ENCODE measurements at regions not wholly inside any gene's neighbourhood (a gene's known extent, or its start where the extent isn't known, plus 50 kb on each side); places are given as distances from the start of the nearest gene placed in this dataset.

GRCh38 chr3:110323349-110323748 is 748.3 kb upstream of the NECTIN3 start:
- H3K4me1 Mint-ChIP-seq: peaks cover 0 to 10% of the 10 kb centered on the region in 2 experiments; a peak in 2 of 4 replicates
- no CpG with 5 or more reads among the region's 1 CpG for WGBS (ENCODE audit: extremely low coverage, insufficient read length, low lambda C conversion rate)
- no peak overlapping the region for H3K23ac ChIP-seq (ENCODE audit: insufficient read length, low read depth, low read length)

More at GRCh38 chr3:110323349-110323748, 748.3 kb upstream of the NECTIN3 start:
- no peaks in the 10 kb centered on the region for H3K79me2 ChIP-seq (ENCODE audit: insufficient read depth, low read length)
- H2BK15ac ChIP-seq (ENCODE audit: low read depth, low read length): no peak overlapping the region
- H3K27ac ChIP-seq (ENCODE audit: insufficient read length, low read depth, low read length): no peak overlapping the region
- H4K8ac ChIP-seq (replicated peaks; ENCODE audit: insufficient read length, low read depth, low read length): no peak overlapping the region
- H4K20me1 ChIP-seq (ENCODE audit: control insufficient read depth, insufficient read depth, insufficient read length): no peaks in the 10 kb centered on the region
- no peak overlapping the region for H4K91ac ChIP-seq (ENCODE audit: insufficient read length, low read depth, low read length)
- no peaks in the 10 kb centered on the region for H3K4me1 ChIP-seq (ENCODE audit: insufficient read depth, low read length)
- no peak overlapping the region for H3K9ac ChIP-seq (ENCODE audit: extremely low read depth, insufficient read length, low read length)
- no peak overlapping the region for H2BK5ac ChIP-seq (ENCODE audit: insufficient read length, low read length)
- H2AK5ac ChIP-seq (ENCODE audit: insufficient read length, low read length): no peak overlapping the region
- H3K9me3 Mint-ChIP-seq: peaks cover 7 to 8% of the 10 kb centered on the region in 2 experiments; a peak in 4 of 5 replicates
- no peak for TF ChIP-seq CTCF (conservative IDR thresholded peaks at IDR 0.05)
- no peaks in the 10 kb centered on the region for H3K27me3 ChIP-seq (ENCODE audit: insufficient read depth, low read length)
- no peaks in the 10 kb centered on the region for H3K79me1 ChIP-seq (ENCODE audit: insufficient read depth, low read depth, low read length, poor library complexity, severe bottlenecking)
- no peak overlapping the region for H2AFZ ChIP-seq (ENCODE audit: low read length)
- H3T11ph ChIP-seq (ENCODE audit: low read length): no peak overlapping the region
- H4K5ac ChIP-seq (ENCODE audit: insufficient read length, low read depth, low read length): no peak overlapping the region
- no peak overlapping the region for H2BK120ac ChIP-seq (ENCODE audit: low read depth, low read length, poor library complexity, severe bottlenecking)
- H3K27me3 Mint-ChIP-seq (ENCODE audit: low read depth): no peaks in the 10 kb centered on the region
- H3K4ac ChIP-seq (ENCODE audit: low read depth, low read length): no peak overlapping the region
- no peak overlapping the region for H3K14ac ChIP-seq (ENCODE audit: insufficient read depth, low read length)
- H2BK12ac ChIP-seq (ENCODE audit: insufficient read length, low read depth, low read length): no peak overlapping the region
- no peak overlapping the region for H3K4me2 ChIP-seq (ENCODE audit: insufficient read depth, insufficient read length, low read length)
- no peak overlapping the region for H3K56ac ChIP-seq (ENCODE audit: insufficient read length, low read depth, low read length)
- no peak overlapping the region for H3K4me3 Mint-ChIP-seq
- DNase-seq: no peak
- H3K23me2 ChIP-seq (ENCODE audit: insufficient read length, low read depth, low read length, poor library complexity, severe bottlenecking): no peaks in the 10 kb centered on the region
- H3K27ac Mint-ChIP-seq: no peak overlapping the region
- no peaks in the 10 kb centered on the region for H3K9me3 ChIP-seq (ENCODE audit: control insufficient read depth, low read depth, low read length)
- H2BK20ac ChIP-seq (ENCODE audit: low read depth, low read length, poor library complexity, severe bottlenecking): no peak overlapping the region
- H3K18ac ChIP-seq (ENCODE audit: insufficient read length, low read depth, low read length): no peak overlapping the region
- peaks cover 4 to 11% (median 8%) of the 10 kb centered on the region in 3 experiments; a peak in 6 of 7 replicates for H3K36me3 Mint-ChIP-seq (ENCODE audit: insufficient read depth in 1 of 3, low read depth in 3 of 3)

Measured in H9 (cell line).